GM19395 (cell line): ENCODE measurements at regions not wholly inside any gene's neighbourhood (a gene's known extent, or its start where the extent isn't known, plus 50 kb on each side); places are given as distances from the start of the nearest gene placed in this dataset.
"Not testable (repeated sequence)": the region's sequence is repeated elsewhere in the genome, so short reads cannot be mapped to it uniquely, and the experiment has no call there.

ENCODE experiments used
- ATAC-seq: cut with Tn5 transposase; IDR thresholded peaks from one replicate; pipeline ENCODE4 v1.9.1; 2021; ENCODE audit warnings: mild to moderate bottlenecking, moderate library complexity; ENCODE audit not compliant: unreplicated experiment

DNA sequence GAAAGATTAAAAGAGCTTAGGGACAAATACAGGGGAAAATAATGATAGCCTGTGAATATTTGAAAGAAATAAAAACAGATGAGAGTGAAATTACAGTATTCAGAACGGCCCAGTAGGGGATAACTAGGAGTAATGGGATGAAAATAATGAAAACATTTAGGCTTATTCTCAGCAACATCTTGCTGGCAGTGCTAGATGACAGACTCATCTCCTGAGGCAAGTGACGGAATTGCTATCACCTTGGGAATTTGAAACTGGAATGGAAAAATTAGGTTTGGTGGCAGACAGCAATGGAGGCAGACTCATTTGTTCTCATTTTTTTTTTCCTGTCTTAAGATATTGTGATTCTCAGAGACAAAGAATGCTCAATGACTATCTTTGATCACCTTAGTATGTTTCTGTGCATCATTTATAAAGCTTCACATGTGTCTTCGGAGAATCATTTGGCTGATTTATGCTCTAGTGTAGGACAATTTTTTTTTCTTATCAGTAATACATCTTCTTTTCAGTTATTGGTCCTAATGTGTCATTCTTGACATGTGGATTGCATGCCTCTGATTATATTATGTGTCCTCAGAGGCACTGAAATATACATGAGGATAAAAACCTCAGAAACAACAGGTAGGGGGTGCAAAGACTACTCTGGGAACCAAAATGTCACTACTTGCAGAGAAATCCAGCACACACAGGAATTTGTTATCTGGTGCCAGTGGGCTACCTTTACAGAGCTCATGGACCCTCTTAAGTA is 711.7 kb downstream of the EDEM1 start:
- ATAC-seq = no peak

DNA sequence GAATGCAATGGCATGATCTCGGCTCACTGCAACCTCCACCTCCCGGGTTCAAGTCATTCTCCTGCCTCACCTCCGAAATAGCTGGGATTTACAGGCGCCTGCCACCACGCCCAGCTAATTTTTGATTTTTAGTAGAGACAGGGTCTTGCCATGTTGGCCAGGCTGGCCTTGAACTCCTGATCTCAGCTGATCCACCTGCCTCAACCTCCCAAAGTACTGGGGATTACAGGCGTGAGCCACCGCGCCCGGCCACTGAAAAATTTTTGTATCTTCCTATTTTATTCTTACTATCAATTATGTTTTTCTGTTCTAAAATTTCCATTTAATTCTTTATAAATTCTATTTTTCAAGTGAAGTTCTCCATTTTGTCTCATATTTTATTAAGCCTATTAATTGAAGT is 730.4 kb downstream of the EDEM1 start:
- ATAC-seq = no peak

DNA sequence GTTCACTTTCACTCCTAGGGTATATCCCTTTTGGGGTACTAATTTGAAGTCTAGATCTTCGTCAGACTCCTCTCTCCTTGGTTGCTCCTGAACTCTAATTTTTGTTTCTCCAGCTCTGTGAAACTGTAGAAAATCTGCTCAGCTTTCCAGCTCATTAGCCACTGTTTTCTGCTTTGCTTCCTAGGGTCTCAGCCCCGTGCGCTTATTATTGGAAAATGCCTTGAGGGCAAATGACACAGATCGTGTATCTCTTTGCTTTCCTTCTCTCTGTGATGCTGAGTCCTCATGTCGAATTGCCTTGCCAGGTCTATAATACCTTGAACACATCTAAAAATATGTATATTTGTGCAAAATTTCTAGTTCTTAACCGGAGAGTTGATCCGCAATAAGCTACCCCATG is 731.1 kb downstream of the EDEM1 start:
- no peak for ATAC-seq

DNA sequence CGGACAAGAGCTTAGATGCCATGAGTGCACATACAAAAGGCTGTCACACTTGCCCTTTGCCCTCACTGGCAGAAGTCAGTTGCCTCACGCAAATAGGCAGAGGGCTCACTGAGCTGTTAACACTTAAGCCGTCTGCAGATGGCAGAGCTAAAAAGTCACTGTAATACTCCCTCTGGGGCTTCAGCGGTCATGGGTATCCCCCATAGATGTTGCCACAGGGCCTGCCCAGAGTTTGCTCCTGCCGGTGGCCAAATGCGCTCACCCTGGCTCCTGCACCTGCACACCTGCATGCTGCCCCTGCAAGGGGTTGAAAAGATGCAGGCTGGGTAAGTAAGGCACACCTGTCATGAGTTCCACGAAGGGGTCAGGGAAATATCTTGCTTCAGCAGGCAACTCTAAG is 741.5 kb downstream of the EDEM1 start:
- ATAC-seq = no peak

DNA sequence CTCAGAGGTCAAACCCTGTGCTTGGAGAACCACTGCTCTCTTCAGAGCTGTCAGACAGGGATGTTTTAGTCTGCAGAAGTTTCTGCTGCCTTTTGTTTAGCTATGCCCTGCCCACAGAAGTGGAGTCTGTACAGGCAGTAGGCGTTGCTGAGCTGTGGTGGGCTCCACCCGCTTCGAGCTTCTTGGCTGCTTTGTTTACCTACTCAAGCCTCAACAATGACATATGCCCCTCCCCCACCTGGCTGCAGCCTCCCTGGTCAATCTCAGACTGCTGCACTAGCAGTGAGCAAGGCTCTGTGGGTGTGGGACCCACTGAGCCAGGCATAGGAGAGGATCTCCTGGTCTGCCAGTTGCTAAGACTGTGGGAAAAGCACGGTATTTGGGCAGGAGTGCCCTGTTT is 756.6 kb downstream of the EDEM1 start:
- not testable (repeated sequence) for ATAC-seq

DNA sequence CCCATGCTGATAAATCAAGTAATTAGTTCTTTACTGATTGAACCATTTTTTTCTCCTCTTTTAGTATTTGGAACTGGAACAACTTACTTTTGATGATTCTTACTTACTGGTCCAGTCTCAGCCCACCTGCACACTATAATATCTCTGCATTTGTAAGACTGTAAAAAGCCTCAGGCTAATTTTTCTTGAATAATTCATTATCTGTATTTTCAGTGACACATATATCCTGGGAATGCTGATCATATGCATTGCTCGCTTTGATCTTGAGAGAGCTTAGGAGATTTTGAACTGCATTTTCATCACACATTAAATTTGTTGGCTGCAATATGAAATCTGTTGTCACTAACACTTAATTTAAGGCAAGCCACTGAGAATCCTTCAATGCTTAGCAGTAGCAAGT is 760.6 kb downstream of the EDEM1 start:
- no peak for ATAC-seq

DNA sequence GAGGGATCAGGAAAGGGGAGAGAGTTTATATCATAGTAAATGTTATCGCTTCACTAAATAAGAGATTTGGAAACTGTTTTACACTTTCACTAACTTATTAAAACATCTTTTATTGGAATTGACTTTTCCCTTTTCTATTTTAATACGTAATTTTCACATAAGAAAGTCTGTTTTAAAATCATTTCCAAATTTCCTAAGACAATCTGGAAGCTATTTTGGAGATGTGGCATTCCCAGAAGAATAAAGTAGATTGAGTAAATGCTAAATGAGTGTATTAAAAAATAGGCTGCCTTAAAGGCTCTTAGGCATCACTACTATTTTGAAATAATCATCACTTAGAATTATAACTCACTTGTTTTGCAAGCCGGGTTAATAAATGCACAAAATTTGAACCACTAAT is 763.5 kb downstream of the EDEM1 start:
- no peak for ATAC-seq

DNA sequence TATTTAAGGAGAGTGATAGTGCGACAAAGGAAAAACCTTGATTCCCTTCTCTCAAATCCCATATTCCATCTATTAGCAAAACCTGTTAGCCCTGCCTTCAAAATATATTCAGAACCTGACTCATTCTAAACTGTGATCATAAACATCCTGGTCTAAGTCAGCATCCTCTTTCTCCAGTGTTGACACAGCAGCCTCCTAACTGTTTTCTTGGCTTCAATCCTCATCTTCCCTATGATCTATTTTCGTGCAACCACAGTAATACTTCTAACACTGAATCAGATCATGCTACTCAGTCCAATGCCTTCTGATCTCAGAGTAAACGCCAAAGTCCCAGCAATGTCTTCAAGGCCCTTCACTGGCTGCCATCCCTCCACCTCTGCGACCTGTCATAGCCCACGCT is 785.1 kb downstream of the EDEM1 start:
- ATAC-seq = no peak

DNA sequence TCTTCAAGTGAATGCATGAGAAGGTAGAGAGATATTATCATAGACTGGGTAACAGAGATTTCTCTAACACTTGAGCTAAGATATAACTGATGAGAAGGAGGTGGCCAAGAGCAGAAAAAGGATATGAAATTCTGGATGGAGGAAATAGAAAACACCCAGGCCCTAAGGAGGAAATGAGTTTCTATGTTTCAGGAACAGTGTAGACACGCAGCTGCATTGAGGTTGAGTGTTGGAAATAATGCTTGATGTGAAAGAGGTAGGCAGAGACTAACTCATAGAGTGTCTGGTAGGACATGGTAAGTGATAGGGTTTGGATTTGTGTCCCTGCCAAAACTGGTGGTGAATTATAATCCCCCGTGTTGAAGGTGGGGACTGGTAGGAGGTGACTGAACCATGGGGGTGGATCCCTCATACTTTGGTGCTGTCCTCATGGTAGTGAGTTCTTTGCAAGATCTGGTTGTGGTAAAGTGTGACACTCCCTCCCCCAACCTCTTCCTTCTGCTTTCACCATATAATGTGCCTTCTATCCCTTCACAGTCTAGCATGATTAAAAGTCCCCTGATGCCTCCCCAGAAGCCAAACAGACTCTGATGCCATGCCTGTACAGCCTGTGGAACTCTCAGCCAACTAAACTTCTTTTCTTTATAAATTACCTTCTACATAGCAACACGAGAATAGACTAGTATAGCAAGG is 787.3 kb downstream of the EDEM1 start:
- no peak for ATAC-seq

DNA sequence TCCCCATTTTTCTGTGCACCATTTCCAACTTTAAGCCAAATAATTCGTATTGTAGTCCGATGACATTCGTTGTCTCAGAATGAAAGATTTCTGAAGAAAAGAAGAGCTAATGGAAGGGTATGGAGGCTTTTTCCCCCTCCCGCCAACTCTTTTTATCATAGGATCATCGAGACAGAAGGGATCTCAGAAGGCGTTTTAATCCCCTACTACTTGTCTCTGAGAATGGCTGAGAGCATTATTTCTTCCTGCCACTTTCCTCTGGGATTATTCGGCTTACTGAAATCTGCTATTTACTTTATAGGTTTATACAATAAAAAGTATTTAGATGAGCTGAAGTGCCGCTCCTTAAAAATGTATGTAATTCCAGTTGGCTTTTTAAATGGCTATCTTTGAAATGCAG is 789.8 kb downstream of the EDEM1 start:
- ATAC-seq = no peak

DNA sequence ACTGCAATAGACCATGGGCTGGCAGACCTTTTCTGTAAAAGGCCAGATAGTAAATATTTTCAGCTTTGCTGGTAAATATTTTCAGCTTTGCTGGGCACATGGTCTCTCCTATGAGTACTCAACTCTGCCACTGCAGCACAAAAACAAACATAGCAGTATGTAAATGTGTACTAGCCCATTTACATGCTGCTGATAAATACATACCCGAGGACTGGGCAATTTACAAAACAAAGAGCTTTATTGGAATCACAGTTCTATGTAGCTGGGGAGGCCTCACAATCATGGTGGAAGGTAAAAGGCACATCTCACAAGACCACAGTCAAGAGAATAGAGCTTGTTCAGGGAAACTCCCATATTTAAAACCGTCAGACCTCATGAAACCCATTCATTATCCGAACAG is 793.0 kb downstream of the EDEM1 start:
- no peak for ATAC-seq

DNA sequence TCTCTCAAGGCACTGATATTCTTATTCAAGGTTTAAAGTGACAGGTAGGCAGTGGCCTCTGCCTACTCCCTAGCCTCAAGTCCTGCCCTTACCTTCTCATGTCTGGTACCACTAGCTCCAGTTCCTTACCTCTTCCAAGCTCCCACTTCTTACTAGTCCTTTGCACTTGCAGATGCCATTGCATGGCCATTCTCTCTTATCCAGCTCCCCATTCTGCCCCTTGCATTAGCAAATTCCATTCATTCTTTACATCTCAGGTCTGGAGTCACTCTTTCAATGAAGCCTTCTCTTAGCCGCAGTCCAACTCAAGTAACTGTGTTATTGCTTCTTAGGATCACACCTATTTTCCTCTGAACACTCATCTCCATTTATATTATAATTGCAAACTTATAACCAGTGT is 807.1 kb downstream of the EDEM1 start:
- no peak for ATAC-seq

DNA sequence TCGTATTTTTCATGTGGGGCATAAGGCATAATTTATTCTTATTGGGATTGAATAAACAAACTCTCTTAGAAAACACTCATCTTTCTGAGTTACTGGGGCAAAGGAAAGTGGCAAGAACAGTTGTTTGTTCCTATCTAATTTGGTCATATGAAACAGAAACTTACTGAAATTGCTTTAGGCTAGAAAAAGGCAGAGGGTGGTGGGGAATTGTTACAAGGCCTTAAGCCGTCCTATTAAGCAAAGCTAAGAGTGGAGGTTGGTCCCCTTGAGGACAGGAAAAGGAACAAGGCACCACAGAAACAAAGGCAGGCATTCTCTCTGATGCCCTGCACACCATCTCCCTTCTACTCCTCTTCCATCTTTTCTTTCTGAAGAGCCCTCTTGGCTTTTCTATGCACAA is 830.9 kb downstream of the EDEM1 start:
- ATAC-seq = no peak

DNA sequence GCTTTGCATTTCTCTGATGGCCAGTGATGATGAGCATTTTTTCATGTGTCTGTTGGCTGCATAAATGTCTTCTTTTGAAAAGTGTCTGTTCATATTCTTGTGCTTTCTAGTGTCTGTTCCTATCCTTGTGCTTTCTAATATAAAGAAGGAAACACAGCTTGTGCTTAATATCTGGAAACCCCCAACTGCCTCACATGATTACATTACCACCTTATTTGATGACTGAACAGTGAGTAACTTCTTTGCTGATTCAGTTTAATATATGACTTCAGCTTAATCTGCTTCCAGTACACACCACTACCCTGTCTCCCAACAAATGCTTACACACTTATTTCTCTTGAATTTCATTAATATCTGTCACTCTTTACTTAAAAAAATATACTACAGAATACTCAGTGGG is 835.1 kb downstream of the EDEM1 start:
- no peak for ATAC-seq

DNA sequence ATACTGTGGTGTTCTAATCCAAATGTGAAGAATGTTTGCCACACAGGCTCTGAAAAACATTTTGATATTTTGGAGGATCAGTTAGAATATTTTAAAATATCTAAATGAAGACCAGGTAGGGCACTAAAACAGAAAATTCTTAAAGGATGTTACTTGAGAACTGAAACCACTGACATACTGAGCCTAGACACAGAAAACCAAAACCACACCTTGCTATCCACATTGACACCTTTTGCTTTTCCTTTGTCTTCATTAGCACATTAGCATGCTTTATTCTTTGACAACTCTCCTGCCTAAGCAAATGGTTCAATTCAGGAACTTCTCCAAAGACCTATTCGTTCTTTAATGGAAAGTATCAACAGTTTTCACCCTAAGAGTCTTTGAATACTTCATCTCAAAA is 835.9 kb upstream of the GRM7 start:
- no peak for ATAC-seq

DNA sequence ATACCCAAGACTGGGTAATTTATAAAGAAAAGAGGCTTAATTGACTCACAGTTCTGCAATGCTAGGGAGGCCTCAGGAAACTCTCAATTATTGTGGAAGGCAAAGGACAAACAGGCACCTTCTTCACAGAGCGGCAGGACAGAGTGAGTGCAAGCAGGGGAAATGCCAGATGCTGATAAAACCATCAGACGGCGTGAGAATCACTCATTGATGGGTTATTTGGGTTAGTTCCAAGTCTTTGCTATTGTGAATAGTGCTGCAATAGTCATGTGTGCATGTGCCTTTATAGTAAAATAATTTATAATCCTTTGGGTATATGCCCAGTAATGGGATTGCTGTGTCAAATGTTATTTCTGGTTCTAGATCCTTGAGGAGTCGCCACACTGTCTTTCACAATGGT is 830.3 kb upstream of the GRM7 start:
- ATAC-seq = not testable (repeated sequence)

DNA sequence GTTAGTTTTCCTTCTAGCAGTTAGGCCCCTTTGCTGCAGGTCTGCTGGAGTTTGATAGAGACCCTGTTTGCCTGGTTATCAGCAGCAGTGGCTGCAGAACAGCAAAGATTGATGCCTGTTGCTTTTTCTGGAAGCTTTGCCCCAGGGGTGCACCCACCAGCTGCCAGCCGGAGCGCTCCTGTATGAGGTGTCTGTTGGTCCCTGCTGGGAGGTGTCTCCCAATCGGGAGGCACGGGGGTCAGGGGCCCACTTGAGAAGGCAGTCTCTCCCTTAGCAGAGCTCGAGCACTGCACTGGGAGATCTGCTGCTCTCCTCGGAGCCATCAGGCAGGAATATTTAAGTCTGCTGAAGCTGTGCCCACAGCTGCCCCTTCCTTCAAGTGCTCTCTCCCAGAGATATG is 825.3 kb upstream of the GRM7 start:
- no peak for ATAC-seq

DNA sequence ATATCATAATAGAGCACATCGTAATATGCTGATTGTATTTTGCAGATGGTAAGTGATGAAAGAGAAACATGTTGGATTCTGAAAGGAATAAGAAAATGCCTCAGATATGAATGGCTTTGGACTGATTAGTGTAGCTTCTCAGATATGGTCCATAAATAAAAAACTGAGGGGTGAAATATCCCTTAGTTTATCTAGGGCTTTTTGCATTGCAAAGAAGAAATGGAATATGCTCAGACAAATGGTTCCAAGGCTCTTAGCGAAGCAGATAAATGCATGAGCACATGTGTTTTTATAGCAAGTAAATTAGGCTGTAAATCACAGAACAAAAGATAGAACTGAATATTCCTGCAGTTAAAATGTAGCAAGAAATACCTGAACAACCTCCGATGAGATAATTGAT is 820.9 kb upstream of the GRM7 start:
- ATAC-seq = no peak

DNA sequence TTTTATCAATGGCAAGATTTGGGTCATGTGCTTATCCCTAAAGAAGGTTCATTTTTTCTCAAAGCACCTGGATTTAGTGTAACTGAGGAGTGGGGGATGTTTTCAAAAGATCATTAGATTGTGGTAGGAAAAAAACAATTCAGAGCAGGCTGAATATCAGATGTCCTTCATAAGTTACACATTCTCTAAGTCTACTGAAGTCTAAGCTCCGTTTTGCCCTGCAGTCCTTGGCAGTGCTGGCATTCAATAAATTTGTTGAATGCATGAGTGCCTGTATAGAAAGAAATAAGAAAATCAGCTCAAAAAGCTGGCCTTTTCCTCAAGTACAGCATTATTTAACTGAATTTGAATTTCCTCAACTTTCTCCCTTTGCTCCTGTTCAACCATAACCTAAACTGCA is 819.0 kb upstream of the GRM7 start:
- no peak for ATAC-seq

DNA sequence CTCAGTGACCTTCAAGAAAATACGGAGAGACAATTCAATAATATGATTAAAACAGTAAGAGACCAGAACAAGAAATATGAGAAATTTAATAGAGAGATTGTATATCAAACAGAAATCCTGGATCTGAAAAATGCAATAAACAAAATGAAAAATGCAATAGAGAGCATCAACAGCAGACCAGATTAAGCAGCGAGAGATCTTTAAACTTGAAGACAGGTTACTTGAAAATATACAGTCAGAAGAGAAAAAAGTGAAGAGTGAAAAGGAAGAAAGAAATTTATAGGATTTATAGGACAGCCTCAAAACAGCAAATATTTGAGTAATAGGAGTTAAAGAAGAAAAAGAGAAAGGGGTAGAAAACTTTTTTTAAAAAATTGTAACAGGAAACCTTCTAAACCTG is 813.9 kb upstream of the GRM7 start:
- no peak for ATAC-seq

DNA sequence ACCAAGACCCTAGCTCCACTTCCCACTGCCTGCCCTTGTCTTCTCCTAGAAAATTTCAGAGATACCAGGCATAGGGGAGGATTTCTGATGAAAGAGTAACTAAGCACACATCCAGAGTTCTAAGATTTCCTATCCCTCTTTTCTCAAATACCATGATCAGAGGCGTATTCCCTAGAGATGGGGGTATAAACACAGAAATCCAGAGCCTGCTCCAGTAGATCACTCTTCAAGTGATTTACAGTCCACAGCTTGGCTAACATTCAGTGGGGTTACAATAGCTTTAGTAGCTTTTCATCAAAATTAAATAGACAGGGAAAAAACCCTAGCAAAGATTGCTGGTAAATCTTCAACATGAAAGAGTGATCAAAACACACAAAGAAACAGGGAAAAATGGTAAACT is 800.7 kb upstream of the GRM7 start:
- no peak for ATAC-seq

DNA sequence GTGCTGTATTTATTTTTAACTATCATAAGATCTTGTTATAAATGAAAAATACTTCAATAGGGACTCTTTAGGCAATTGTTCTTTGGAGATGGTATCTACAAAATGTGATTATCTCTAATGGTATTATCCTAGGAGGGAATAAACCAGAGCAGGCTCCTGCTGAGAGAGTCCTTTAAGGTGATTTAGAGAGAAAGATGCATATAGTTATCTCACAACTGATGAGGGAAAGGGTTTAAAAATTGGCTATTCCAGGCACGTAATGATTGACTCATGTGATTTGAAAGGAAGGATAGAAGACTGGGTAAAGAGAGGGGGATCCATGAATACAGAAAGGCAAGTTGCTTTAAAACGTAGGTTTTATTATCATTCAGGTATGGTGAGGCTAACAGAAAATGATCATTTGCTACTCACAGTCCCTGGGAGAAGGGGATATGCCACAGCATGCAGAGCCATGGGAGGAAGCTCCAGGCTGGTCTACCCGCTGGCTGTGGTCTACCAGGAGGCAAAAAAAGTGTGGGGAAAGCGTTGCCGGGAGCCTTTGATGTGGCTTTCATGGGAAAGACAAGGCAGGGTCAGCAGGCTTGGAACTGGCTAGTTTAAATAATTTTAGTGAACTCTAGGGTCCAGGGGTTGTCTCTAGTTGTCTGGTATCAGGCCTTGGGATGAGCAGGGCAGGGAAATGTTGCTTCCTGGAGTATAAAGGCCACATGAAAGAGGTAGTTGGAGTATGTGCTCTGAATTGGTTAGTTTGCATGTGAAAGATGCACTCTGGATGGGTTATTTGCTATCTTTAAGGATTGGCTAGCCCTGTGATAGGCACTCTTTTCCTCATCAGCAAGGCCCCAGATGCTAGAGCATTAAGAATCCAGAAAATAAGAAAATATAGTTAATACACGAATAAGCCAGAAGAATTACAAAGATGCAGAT is 798.4 kb upstream of the GRM7 start:
- no peak for ATAC-seq
